ENCODE measurements at regions not wholly inside any gene's neighbourhood (a gene's known extent, or its start where the extent isn't known, plus 50 kb on each side); places are given as distances from the start of the nearest gene placed in this dataset.

- TF ChIP-seq CEBPZ (IDR thresholded peaks at IDR 0.05; ENCODE audit: low read depth, low read length) (no peak), JUNB (IDR thresholded peaks at IDR 0.05) (peak; percentile 29; the same call in 1 of the 2 replicates), ZNF274 (IDR thresholded peaks at IDR 0.05; ENCODE audit: insufficient read depth, insufficient read length) (no peak), PRDM15 (CRISPR knock-in tag; IDR thresholded peaks at IDR 0.05) (no peak), RFX5 (IDR thresholded peaks at IDR 0.05; ENCODE audit: low read depth, low read length) (no peak), ETV6 (conservative IDR thresholded peaks at IDR 0.05 in 1 of 2, IDR thresholded peaks at IDR 0.05 in 1 of 2; ENCODE audit: borderline replicate concordance in 1 of 2, low read depth in 1 of 2) (no peak), ZNF207 (IDR thresholded peaks at IDR 0.05; ENCODE audit: borderline replicate concordance) (no peak), ZBTB33 (IDR thresholded peaks at IDR 0.05) (no peak), CHD4 (IDR thresholded peaks at IDR 0.05) (no peak), LARP7 (IDR thresholded peaks at IDR 0.05) (no peak), ZNF592 (IDR thresholded peaks at IDR 0.05) (no peak), RUNX3 (IDR thresholded peaks at IDR 0.05; ENCODE audit: low read length) (peak; percentile 33; the same call in 1 of the 2 replicates)
Measured at GRCh38 chr9:80094176-80094771, 522.5 kb downstream of the TLE4 start (continued).

All from GM12878 (cell line).